ENCODE measurements at regions not wholly inside any gene's neighbourhood (a gene's known extent, or its start where the extent isn't known, plus 50 kb on each side); places are given as distances from the start of the nearest gene placed in this dataset.

DNA sequence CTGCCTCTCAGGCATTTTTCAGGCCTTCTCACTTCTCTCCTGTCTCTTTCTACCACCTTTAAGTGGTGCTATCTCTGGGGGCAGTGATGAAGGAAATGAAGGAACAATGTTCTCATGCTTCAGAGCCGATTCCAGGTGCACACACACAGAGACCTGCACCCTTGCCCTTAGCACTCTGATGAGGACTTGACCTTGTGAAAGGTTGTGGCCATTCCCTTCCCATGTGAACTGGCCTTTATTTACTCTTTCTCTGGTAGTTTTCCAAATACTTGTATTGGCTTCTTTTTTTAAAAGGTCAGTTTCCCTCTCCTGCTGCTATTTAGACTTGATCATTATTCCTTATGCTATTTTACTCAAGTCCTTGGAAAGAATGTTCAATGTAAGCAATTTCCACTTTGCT is 188.6 kb downstream of the MDFIC start:
- Histone ChIP-seq H3F3A (ENCODE audit: insufficient read depth, low read length) (no peaks in the 10 kb centered on the region), H3K4me2 (ENCODE audit: low read length) (no peak overlapping the region), H3K79me2 (ENCODE audit: insufficient read depth, low read length) (no peaks in the 10 kb centered on the region), H3K4me1 (ENCODE audit: insufficient read depth, low read length, severe bottlenecking) (no peaks in the 10 kb centered on the region), H3K27me3 (ENCODE audit: insufficient read depth, low read length) (no peaks in the 10 kb centered on the region), H3K4me3 (ENCODE audit: low read depth, low read length, poor library complexity, severe bottlenecking) (no peak overlapping the region), H3K27ac (ENCODE audit: low read depth, low read length, poor library complexity, severe bottlenecking) (no peak overlapping the region), H3K36me3 (ENCODE audit: insufficient read depth, low read length) (no peaks in the 10 kb centered on the region), H3K9me2 (ENCODE audit: low read depth, low read length) (no peaks in the 10 kb centered on the region), H3K9ac (ENCODE audit: low read length) (no peak overlapping the region), H3K9me3 (ENCODE audit: low read length) (no peaks in the 10 kb centered on the region), H4K20me1 (ENCODE audit: insufficient read depth, low read length) (no peaks in the 10 kb centered on the region), H2AFZ (ENCODE audit: low read length) (no peak overlapping the region)
- TF ChIP-seq CTCF (IDR thresholded peaks at IDR 0.05; ENCODE audit: low read length) (no peak), EZH2 (IDR thresholded peaks at IDR 0.05; ENCODE audit: borderline replicate concordance, low read length) (no peak)

- Histone ChIP-seq H3K36me3 (ENCODE audit: insufficient read depth, low read length) (no peaks in the 10 kb centered on the region), H3K9me3 (ENCODE audit: low read length) (no peaks in the 10 kb centered on the region), H3K27me3 (ENCODE audit: insufficient read depth, low read length) (no peaks in the 10 kb centered on the region), H2AFZ (ENCODE audit: low read length) (no peak overlapping the region), H3K4me3 (ENCODE audit: low read depth, low read length, poor library complexity, severe bottlenecking) (no peak overlapping the region), H3K4me1 (ENCODE audit: insufficient read depth, low read length, severe bottlenecking) (no peaks in the 10 kb centered on the region), H3K79me2 (ENCODE audit: insufficient read depth, low read length) (no peaks in the 10 kb centered on the region), H3K4me2 (ENCODE audit: low read length) (no peak overlapping the region), H3K9me2 (ENCODE audit: low read depth, low read length) (no peaks in the 10 kb centered on the region), H3F3A (ENCODE audit: insufficient read depth, low read length) (no peaks in the 10 kb centered on the region), H3K27ac (ENCODE audit: low read depth, low read length, poor library complexity, severe bottlenecking) (no peak overlapping the region), H3K9ac (ENCODE audit: low read length) (no peak overlapping the region), H4K20me1 (ENCODE audit: insufficient read depth, low read length) (no peaks in the 10 kb centered on the region)
- TF ChIP-seq CTCF (IDR thresholded peaks at IDR 0.05; ENCODE audit: low read length) (no peak), EZH2 (IDR thresholded peaks at IDR 0.05; ENCODE audit: borderline replicate concordance, low read length) (no peak)
These were observed 184.4 kb downstream of the MDFIC start for GRCh38 chr7:115106316-115106715.

GRCh38 chr7:115102738-115103137 is 180.8 kb downstream of the MDFIC start:
- H3K9me3 ChIP-seq (ENCODE audit: low read length), result no peaks in the 10 kb centered on the region
- H3K27me3 ChIP-seq (ENCODE audit: insufficient read depth, low read length), result no peaks in the 10 kb centered on the region
- no peak overlapping the region for H3K4me3 ChIP-seq (ENCODE audit: low read depth, low read length, poor library complexity, severe bottlenecking)
- H3K79me2 ChIP-seq (ENCODE audit: insufficient read depth, low read length), result no peaks in the 10 kb centered on the region
- no peak overlapping the region for H3K27ac ChIP-seq (ENCODE audit: low read depth, low read length, poor library complexity, severe bottlenecking)
- no peak overlapping the region for H3K4me2 ChIP-seq (ENCODE audit: low read length)
- no peak overlapping the region for H2AFZ ChIP-seq (ENCODE audit: low read length)
- no peak for TF ChIP-seq CTCF (IDR thresholded peaks at IDR 0.05; ENCODE audit: low read length)
- H3K36me3 ChIP-seq (ENCODE audit: insufficient read depth, low read length), result no peaks in the 10 kb centered on the region
- H3K9me2 ChIP-seq (ENCODE audit: low read depth, low read length), result no peaks in the 10 kb centered on the region
- H3F3A ChIP-seq (ENCODE audit: insufficient read depth, low read length), result no peaks in the 10 kb centered on the region
- no peak overlapping the region for H3K9ac ChIP-seq (ENCODE audit: low read length)
- H4K20me1 ChIP-seq (ENCODE audit: insufficient read depth, low read length), result no peaks in the 10 kb centered on the region
- no peaks in the 10 kb centered on the region for H3K4me1 ChIP-seq (ENCODE audit: insufficient read depth, low read length, severe bottlenecking)

All from OCI-LY1 (cell line).